ENCODE measurements at regions not wholly inside any gene's neighbourhood (a gene's known extent, or its start where the extent isn't known, plus 50 kb on each side); places are given as distances from the start of the nearest gene placed in this dataset.

DNA sequence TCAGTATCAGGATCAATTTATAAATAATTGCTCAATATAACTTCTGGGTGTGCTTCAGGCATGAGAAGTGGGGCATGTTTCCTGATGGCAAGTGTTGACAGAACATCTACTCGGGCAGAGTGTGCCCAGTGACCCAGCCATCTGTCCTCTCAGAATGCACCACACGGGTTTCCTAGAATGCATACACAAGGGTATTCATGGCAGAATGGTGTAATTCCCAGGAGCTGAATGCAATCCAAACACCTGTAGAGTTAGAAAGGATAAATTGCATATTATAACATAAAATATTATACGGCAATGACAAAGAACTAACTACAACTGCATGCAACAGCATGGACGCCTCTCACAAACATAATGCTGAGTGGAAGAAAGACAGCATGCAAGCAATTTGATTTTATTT lies 391.9 kb downstream of the SIPA1L2 start:
- no peak for TF ChIP-seq POLR2AphosphoS5 (IDR thresholded peaks at IDR 0.05; ENCODE audit: low read depth, low read length)
- TF ChIP-seq, protein P1, sequence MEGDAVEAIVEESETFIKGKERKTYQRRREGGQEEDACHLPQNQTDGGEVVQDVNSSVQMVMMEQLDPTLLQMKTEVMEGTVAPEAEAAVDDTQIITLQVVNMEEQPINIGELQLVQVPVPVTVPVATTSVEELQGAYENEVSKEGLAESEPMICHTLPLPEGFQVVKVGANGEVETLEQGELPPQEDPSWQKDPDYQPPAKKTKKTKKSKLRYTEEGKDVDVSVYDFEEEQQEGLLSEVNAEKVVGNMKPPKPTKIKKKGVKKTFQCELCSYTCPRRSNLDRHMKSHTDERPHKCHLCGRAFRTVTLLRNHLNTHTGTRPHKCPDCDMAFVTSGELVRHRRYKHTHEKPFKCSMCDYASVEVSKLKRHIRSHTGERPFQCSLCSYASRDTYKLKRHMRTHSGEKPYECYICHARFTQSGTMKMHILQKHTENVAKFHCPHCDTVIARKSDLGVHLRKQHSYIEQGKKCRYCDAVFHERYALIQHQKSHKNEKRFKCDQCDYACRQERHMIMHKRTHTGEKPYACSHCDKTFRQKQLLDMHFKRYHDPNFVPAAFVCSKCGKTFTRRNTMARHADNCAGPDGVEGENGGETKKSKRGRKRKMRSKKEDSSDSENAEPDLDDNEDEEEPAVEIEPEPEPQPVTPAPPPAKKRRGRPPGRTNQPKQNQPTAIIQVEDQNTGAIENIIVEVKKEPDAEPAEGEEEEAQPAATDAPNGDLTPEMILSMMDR (IDR thresholded peaks at IDR 0.05) = no peak
